ENCODE measurements at regions not wholly inside any gene's neighbourhood (a gene's known extent, or its start where the extent isn't known, plus 50 kb on each side); places are given as distances from the start of the nearest gene placed in this dataset.

DNA sequence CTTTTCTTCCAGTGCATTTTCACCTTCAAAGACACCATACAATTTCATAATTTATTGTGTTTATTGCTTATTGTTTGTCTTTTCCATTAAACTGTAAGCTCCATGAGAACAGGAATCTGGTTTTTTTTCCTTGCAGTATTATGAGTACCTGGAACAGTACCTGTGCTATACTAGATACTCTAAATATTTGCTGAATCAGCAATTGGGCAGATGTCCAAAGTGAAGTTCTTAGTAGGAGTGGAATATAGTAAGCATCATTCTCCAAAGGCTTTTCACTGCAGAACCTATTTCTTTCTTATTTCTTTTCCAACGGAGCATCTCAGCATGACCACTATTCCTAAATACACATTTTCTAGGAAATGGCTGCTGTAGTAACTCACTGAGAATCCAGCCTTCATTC, 269.0 kb upstream of the CCL2 start:
- TF ChIP-seq, protein P1, sequence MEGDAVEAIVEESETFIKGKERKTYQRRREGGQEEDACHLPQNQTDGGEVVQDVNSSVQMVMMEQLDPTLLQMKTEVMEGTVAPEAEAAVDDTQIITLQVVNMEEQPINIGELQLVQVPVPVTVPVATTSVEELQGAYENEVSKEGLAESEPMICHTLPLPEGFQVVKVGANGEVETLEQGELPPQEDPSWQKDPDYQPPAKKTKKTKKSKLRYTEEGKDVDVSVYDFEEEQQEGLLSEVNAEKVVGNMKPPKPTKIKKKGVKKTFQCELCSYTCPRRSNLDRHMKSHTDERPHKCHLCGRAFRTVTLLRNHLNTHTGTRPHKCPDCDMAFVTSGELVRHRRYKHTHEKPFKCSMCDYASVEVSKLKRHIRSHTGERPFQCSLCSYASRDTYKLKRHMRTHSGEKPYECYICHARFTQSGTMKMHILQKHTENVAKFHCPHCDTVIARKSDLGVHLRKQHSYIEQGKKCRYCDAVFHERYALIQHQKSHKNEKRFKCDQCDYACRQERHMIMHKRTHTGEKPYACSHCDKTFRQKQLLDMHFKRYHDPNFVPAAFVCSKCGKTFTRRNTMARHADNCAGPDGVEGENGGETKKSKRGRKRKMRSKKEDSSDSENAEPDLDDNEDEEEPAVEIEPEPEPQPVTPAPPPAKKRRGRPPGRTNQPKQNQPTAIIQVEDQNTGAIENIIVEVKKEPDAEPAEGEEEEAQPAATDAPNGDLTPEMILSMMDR (conservative IDR thresholded peaks at IDR 0.05) = no peak
- no peak for TF ChIP-seq ZFX (IDR thresholded peaks at IDR 0.05)
